PC-3 (cell line): ENCODE measurements at regions not wholly inside any gene's neighbourhood (a gene's known extent, or its start where the extent isn't known, plus 50 kb on each side); places are given as distances from the start of the nearest gene placed in this dataset.

Experiments
- EZH2phosphoT487 ChIP-seq: fragments of 300-600 bp; sonication (generic); IDR thresholded peaks from 2 replicates; pipeline ENCODE4 v1.6.1; 2018; ENCODE audit warnings: mild to moderate bottlenecking, antibody characterized with exemption, low read length, borderline replicate concordance
- TF ChIP-seq, protein P1 (sequence below): fragments of 300-600 bp; sonication (generic); conservative IDR thresholded peaks from 2 replicates; pipeline ENCODE4 v1.5.1; 2017; ENCODE audit warnings: antibody characterized with exemption, low read depth, mild to moderate bottlenecking, low read length

GRCh38 chr5:67771791-67772190 lies 443.8 kb upstream of the PIK3R1 start:
- TF ChIP-seq, protein P1, sequence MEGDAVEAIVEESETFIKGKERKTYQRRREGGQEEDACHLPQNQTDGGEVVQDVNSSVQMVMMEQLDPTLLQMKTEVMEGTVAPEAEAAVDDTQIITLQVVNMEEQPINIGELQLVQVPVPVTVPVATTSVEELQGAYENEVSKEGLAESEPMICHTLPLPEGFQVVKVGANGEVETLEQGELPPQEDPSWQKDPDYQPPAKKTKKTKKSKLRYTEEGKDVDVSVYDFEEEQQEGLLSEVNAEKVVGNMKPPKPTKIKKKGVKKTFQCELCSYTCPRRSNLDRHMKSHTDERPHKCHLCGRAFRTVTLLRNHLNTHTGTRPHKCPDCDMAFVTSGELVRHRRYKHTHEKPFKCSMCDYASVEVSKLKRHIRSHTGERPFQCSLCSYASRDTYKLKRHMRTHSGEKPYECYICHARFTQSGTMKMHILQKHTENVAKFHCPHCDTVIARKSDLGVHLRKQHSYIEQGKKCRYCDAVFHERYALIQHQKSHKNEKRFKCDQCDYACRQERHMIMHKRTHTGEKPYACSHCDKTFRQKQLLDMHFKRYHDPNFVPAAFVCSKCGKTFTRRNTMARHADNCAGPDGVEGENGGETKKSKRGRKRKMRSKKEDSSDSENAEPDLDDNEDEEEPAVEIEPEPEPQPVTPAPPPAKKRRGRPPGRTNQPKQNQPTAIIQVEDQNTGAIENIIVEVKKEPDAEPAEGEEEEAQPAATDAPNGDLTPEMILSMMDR = no peak
- TF ChIP-seq EZH2phosphoT487 = no peak
